GM21825 (cell line): ENCODE measurements at regions not wholly inside any gene's neighbourhood (a gene's known extent, or its start where the extent isn't known, plus 50 kb on each side); places are given as distances from the start of the nearest gene placed in this dataset.
"Not testable (repeated sequence)": the region's sequence is repeated elsewhere in the genome, so short reads cannot be mapped to it uniquely, and the experiment has no call there.

Experiments
- ATAC-seq: cut with Tn5 transposase; IDR thresholded peaks from one replicate; pipeline ENCODE4 v1.9.1; 2021; ENCODE audit warnings: mild to moderate bottlenecking, moderate library complexity; ENCODE audit not compliant: unreplicated experiment

- ATAC-seq: no peak
Observed at GRCh38 chr3:104402902-104403301, 963.8 kb upstream of the ALCAM start.

- ATAC-seq: no peak
Observed at GRCh38 chr3:104411757-104412156, 955.0 kb upstream of the ALCAM start.

GRCh38 chr3:104412608-104413580 lies 953.8 kb upstream of the ALCAM start:
- ATAC-seq: no peak

GRCh38 chr3:104428337-104428925 lies 938.3 kb upstream of the ALCAM start:
- no peak for ATAC-seq

GRCh38 chr3:104429727-104430126 lies 937.0 kb upstream of the ALCAM start:
- no peak for ATAC-seq

GRCh38 chr3:104436506-104436905 lies 930.2 kb upstream of the ALCAM start:
- ATAC-seq: no peak

GRCh38 chr3:104437131-104437750 lies 929.5 kb upstream of the ALCAM start:
- no peak for ATAC-seq

- no peak for ATAC-seq
Observed at GRCh38 chr3:104437891-104438290, 928.8 kb upstream of the ALCAM start.

GRCh38 chr3:104438706-104439105 lies 928.0 kb upstream of the ALCAM start:
- no peak for ATAC-seq

- not testable (repeated sequence) for ATAC-seq
Observed at GRCh38 chr3:104445252-104445919, 921.3 kb upstream of the ALCAM start.

GRCh38 chr3:104447681-104448080 lies 919.0 kb upstream of the ALCAM start:
- ATAC-seq: no peak

- no peak for ATAC-seq
Observed at GRCh38 chr3:104452697-104453096, 914.0 kb upstream of the ALCAM start.

GRCh38 chr3:104458657-104459056 lies 908.1 kb upstream of the ALCAM start:
- ATAC-seq: no peak

- peak; percentile 57 for ATAC-seq
Observed at GRCh38 chr3:104460477-104461406, 906.0 kb upstream of the ALCAM start.

- no peak for ATAC-seq
Observed at GRCh38 chr3:104461431-104461830, 905.3 kb upstream of the ALCAM start.

GRCh38 chr3:104472221-104472620 lies 894.5 kb upstream of the ALCAM start:
- ATAC-seq: no peak

- no peak for ATAC-seq
Observed at GRCh38 chr3:104474011-104474410, 892.7 kb upstream of the ALCAM start.

- ATAC-seq: no peak
Observed at GRCh38 chr3:104503022-104503421, 863.7 kb upstream of the ALCAM start.

GRCh38 chr3:104510131-104510849 lies 856.4 kb upstream of the ALCAM start:
- ATAC-seq: no peak
